Endodermal cell (in vitro differentiated cells): ENCODE measurements at regions not wholly inside any gene's neighbourhood (a gene's known extent, or its start where the extent isn't known, plus 50 kb on each side); places are given as distances from the start of the nearest gene placed in this dataset. TPM values are rescaled to one million over a fixed set of nuclear protein-coding genes. Genes with fewer than 3 reads are reported as not detected.

ENCODE experiments used
- DNase-seq: peaks from one replicate; pipeline ENCODE4 v3.0.0-alpha.2; 2017
- H3K27ac ChIP-seq: 2 replicates; pipeline ENCODE4 v1.5.1; 2013; ENCODE audit warnings: mild to moderate bottlenecking, low read depth, low read length, moderate library complexity
- H3K27me3 ChIP-seq: 2 replicates; pipeline ENCODE4 v1.6.1; 2013; ENCODE audit warnings: mild to moderate bottlenecking, low read length, moderate library complexity; ENCODE audit not compliant: insufficient read depth, control insufficient read depth, poor library complexity, severe bottlenecking
- H3K36me3 ChIP-seq: 2 replicates; pipeline ENCODE4 v1.7.0; 2013; ENCODE audit warnings: mild to moderate bottlenecking, low read length, moderate library complexity; ENCODE audit not compliant: control insufficient read depth, insufficient read depth
- H3K4me1 ChIP-seq: one replicate; pipeline ENCODE4 v1.7.0; 2013; ENCODE audit warnings: low read length; ENCODE audit not compliant: control insufficient read depth, insufficient read depth
- H3K4me3 ChIP-seq: 2 replicates; pipeline ENCODE4 v1.5.1; 2013; ENCODE audit warnings: mild to moderate bottlenecking, low read length, moderate library complexity
- H3K9ac ChIP-seq: 2 replicates; pipeline ENCODE4 v1.6.1; 2013; ENCODE audit warnings: mild to moderate bottlenecking, low read length, moderate library complexity; ENCODE audit not compliant: poor library complexity, severe bottlenecking; ENCODE audit errors: extremely low read depth
- H3K9me3 ChIP-seq: 2 replicates; pipeline ENCODE4 v1.6.1; 2013; ENCODE audit warnings: mild to moderate bottlenecking, low read length, moderate library complexity; ENCODE audit not compliant: control insufficient read depth
- H3K27ac Mint-ChIP-seq: 2 replicates; pipeline ENCODE4 v1.8.0; 2020; ENCODE audit warnings: mixed read lengths
- H3K27me3 Mint-ChIP-seq: 2 replicates; pipeline ENCODE4 v1.8.0; 2021; ENCODE audit warnings: mild to moderate bottlenecking, mixed read lengths; ENCODE audit not compliant: insufficient read depth
- H3K36me3 Mint-ChIP-seq: 2 replicates; pipeline ENCODE4 v1.8.0; 2020; ENCODE audit warnings: low read depth, mixed read lengths
- H3K4me1 Mint-ChIP-seq: 2 replicates; pipeline ENCODE4 v1.8.0; 2020; ENCODE audit warnings: mixed read lengths
- H3K4me3 Mint-ChIP-seq: 2 replicates; pipeline ENCODE4 v1.8.0; 2020; ENCODE audit warnings: mild to moderate bottlenecking, moderate library complexity, mixed read lengths
- H3K9me3 Mint-ChIP-seq: 2 replicates; pipeline ENCODE4 v1.8.0; 2020; ENCODE audit warnings: mild to moderate bottlenecking, mixed read lengths
- CTCF ChIP-seq: fragments of 200-600 bp; sonication (generic); conservative IDR thresholded peaks from 2 replicates; pipeline ENCODE4 v1.5.0; 2021; ENCODE audit warnings: antibody characterized with exemption, mild to moderate bottlenecking
- WGBS, 2 experiments: methylation state at CpG; one replicate each; pipeline versions ENCODE4 v1.1.5 to v1.1.7; 2013; ENCODE audit warnings: missing lambda C conversion rate in 2 of 2, mixed read lengths in 1 of 2; ENCODE audit not compliant: insufficient coverage in 1 of 2, insufficient read length in 1 of 2; 5-methylcytosine and 5-hydroxymethylcytosine counted together
- microRNA-seq: library from miRNA; unstranded; fragments of <30 nt; microRNA quantifications from one replicate; pipeline ENCODE4 v1.2.0, GENCODE V29; 2020; ENCODE audit warnings: borderline microRNAs expressed

- Histone ChIP-seq H3K36me3 (no peaks in the 10 kb centered on the region), H3K4me1 (no peaks in the 10 kb centered on the region), H3K27ac (no peak overlapping the region), H3K9me3 (peaks cover 2% of the 10 kb centered on the region), H3K27me3 (no peaks in the 10 kb centered on the region), H3K4me3 (no peak overlapping the region), H3K9ac (no peak overlapping the region)
- DNase-seq, result no peak
- no peak for TF ChIP-seq CTCF
- 94 to 96% methylated on average over 3 of the region's 3 CpGs for WGBS, 2 experiments
- H3K9me3 Mint-ChIP-seq, result peaks cover 7% of the 10 kb centered on the region
- H3K4me3 Mint-ChIP-seq, result no peak overlapping the region
- peaks cover 17% of the 10 kb centered on the region for H3K4me1 Mint-ChIP-seq
- H3K27ac Mint-ChIP-seq, result no peak overlapping the region
- H3K36me3 Mint-ChIP-seq, result no peaks in the 10 kb centered on the region
- peaks cover 15% of the 10 kb centered on the region for H3K27me3 Mint-ChIP-seq
Measured at GRCh38 chr2:65482971-65483370, 50.6 kb upstream of the SPRED2 start.

Small RNA genes lying in the stretch of these regions (microRNA-seq; reads per million reads assigned to microRNA genes)
- not detected for gene MIR4778
